Lung (tissue), 11 donors: ENCODE measurements at regions not wholly inside any gene's neighbourhood (a gene's known extent, or its start where the extent isn't known, plus 50 kb on each side); places are given as distances from the start of the nearest gene placed in this dataset.

Experiments used
- ATAC-seq: fragments of 200-7000 bp; cut with Tn5 transposase; one replicate; pipeline ENCODE4 v1.9.1; 2020; ENCODE audit warnings: moderate number of reproducible peaks; ENCODE audit not compliant: insufficient read depth, low FRiP score
- DNase-seq, 3 donors: peaks; one replicate each; pipeline ENCODE4 v3.0.0-alpha.2; 2013 to 2017
- H3K27ac ChIP-seq, 2 donors: one replicate each; pipeline ENCODE4 v1.5.1; 2013; ENCODE audit warnings: mild to moderate bottlenecking in 2 of 2, moderate library complexity in 2 of 2, control low read depth in 1 of 2, inconsistent platforms in 1 of 2, low read depth in 1 of 2, low read length in 1 of 2
- H3K27me3 ChIP-seq, 3 donors: one replicate each; pipeline ENCODE4 v1.5.1; 2013; ENCODE audit warnings: low read length in 2 of 3; ENCODE audit not compliant: control insufficient read depth in 3 of 3, insufficient read depth in 3 of 3
- H3K36me3 ChIP-seq, 4 donors: one replicate each; pipeline ENCODE4 v1.5.1; 2013; ENCODE audit warnings: low read length in 4 of 4, mild to moderate bottlenecking in 1 of 4, moderate library complexity in 1 of 4; ENCODE audit not compliant: control insufficient read depth in 4 of 4, insufficient read depth in 4 of 4
- H3K4me1 ChIP-seq, 5 donors: one replicate each; pipeline ENCODE4 v1.5.1; 2013; ENCODE audit warnings: low read length in 5 of 5, mild to moderate bottlenecking in 2 of 5, moderate library complexity in 1 of 5; ENCODE audit not compliant: control insufficient read depth in 5 of 5, insufficient read depth in 5 of 5
- H3K4me3 ChIP-seq: one replicate; pipeline ENCODE4 v1.5.1; 2013; ENCODE audit warnings: mild to moderate bottlenecking, control low read depth, moderate library complexity
- H3K9ac ChIP-seq, 2 donors: one replicate each; pipeline ENCODE4 v1.5.1; 2013; ENCODE audit warnings: low read length in 2 of 2, control low read depth in 1 of 2; ENCODE audit not compliant: insufficient read depth in 1 of 2
- H3K9me3 ChIP-seq, 4 donors: one replicate each; pipeline ENCODE4 v1.5.1; 2013; ENCODE audit warnings: low read length in 3 of 4, mild to moderate bottlenecking in 1 of 4, moderate library complexity in 1 of 4; ENCODE audit not compliant: control insufficient read depth in 4 of 4, insufficient read depth in 3 of 4
- CTCF ChIP-seq: IDR thresholded peaks from 2 replicates; pipeline ENCODE4 v1.5.1; 2012; ENCODE audit warnings: mild to moderate bottlenecking; ENCODE audit errors: control extremely low read depth, extremely low read depth
- WGBS, 2 donors: extraction: QIAGEN DNeasy Blood & Tissue Kit; methylation state at CpG; one replicate each; pipeline ENCODE4 v1.1.7; 2013; 5-methylcytosine and 5-hydroxymethylcytosine counted together
- donor health status: control.
- donor health status: control.
- donor health status: Bipolar disorder and iron deficiency.
- donor health status: healthy.
- donor health status: DM: yes; HTN: yes; CAD: no.

- H3K4me1 ChIP-seq = no peaks in the 10 kb centered on the region
- no peak overlapping the region for H3K9ac ChIP-seq
- ATAC-seq (no peak), DNase-seq (no peak)
- WGBS, 2 donors = 74 to 75% methylated on average over 4 of the region's 4 CpGs
- no peak for TF ChIP-seq CTCF
- H3K36me3 ChIP-seq = no peaks in the 10 kb centered on the region
- H3K27ac ChIP-seq = no peak overlapping the region
- no peak overlapping the region for H3K4me3 ChIP-seq
- no peaks in the 10 kb centered on the region for H3K27me3 ChIP-seq
- H3K9me3 ChIP-seq = peaks cover 0 to 25% (median 13%) of the 10 kb centered on the region in 4 donors
Observed at GRCh38 chr3:83926291-83926690, 1032.5 kb upstream of the CADM2 start.

GRCh38 chr3:83928391-83928790, 1030.4 kb upstream of the CADM2 start:
- Histone ChIP-seq H3K9ac (no peak overlapping the region), H3K27ac (no peak overlapping the region), H3K9me3 (peaks cover 0 to 25% (median 13%) of the 10 kb centered on the region in 4 donors), H3K4me3 (no peak overlapping the region), H3K27me3 (no peaks in the 10 kb centered on the region), H3K36me3 (no peaks in the 10 kb centered on the region), H3K4me1 (no peaks in the 10 kb centered on the region)
- 66 to 67% methylated on average over 3 of the region's 3 CpGs for WGBS, 2 donors
- no peak for TF ChIP-seq CTCF
- no peak for ATAC-seq
- DNase-seq = no peak

GRCh38 chr3:83928903-83929302, 1029.9 kb upstream of the CADM2 start:
- H3K9me3 ChIP-seq = peaks cover 0 to 25% (median 13%) of the 10 kb centered on the region in 4 donors
- 84 to 86% methylated on average over 2 of the region's 2 CpGs for WGBS, 2 donors
- H3K9ac ChIP-seq = no peak overlapping the region
- no peak overlapping the region for H3K27ac ChIP-seq
- TF ChIP-seq CTCF = no peak
- ATAC-seq = no peak
- H3K4me1 ChIP-seq = no peaks in the 10 kb centered on the region
- DNase-seq = no peak
- no peaks in the 10 kb centered on the region for H3K27me3 ChIP-seq
- H3K36me3 ChIP-seq = no peaks in the 10 kb centered on the region
- no peak overlapping the region for H3K4me3 ChIP-seq
